Fibroblast of the aortic adventitia (primary cell): ENCODE measurements at regions not wholly inside any gene's neighbourhood (a gene's known extent, or its start where the extent isn't known, plus 50 kb on each side); places are given as distances from the start of the nearest gene placed in this dataset.

Experiments
- DNase-seq: peaks from one replicate; pipeline ENCODE4 v3.0.0-alpha.2; 2010; ENCODE audit warnings: low read depth
- H3K4me3 ChIP-seq: 2 replicates; pipeline ENCODE4 v1.5.1; 2011; ENCODE audit warnings: low read depth, mild to moderate bottlenecking, control low read depth, low read length, moderate library complexity
- TF ChIP-seq, protein P1 (sequence below): IDR thresholded peaks from 2 replicates; pipeline ENCODE4 v1.5.1; 2011; ENCODE audit warnings: mild to moderate bottlenecking, low read length, control low read depth, inconsistent platforms; ENCODE audit not compliant: insufficient read depth

DNA sequence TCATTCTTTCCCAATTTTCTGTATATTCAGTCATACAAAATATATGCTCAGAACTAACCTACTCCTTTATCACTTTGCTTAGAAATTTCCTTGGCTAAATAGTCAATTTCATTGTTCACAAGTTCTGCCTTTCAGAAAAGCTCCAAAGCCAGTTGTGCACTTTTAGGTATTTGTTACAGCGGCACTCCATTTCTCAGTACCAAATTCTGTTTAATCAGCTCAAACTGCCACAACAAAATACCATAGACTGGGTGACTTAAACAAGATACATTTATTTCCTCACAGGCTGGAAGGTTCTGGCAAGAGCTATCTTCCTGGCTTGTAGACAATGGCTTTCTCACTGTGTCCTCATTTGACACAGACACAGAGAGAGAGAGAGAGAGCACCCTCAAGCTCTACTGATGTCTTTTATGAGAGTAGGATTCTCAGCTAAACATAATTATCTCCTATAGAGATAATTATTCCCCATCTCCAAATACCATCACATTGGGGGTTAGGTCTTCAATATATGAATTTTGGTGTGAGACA lies 188.8 kb upstream of the FSTL5 start:
- TF ChIP-seq, protein P1, sequence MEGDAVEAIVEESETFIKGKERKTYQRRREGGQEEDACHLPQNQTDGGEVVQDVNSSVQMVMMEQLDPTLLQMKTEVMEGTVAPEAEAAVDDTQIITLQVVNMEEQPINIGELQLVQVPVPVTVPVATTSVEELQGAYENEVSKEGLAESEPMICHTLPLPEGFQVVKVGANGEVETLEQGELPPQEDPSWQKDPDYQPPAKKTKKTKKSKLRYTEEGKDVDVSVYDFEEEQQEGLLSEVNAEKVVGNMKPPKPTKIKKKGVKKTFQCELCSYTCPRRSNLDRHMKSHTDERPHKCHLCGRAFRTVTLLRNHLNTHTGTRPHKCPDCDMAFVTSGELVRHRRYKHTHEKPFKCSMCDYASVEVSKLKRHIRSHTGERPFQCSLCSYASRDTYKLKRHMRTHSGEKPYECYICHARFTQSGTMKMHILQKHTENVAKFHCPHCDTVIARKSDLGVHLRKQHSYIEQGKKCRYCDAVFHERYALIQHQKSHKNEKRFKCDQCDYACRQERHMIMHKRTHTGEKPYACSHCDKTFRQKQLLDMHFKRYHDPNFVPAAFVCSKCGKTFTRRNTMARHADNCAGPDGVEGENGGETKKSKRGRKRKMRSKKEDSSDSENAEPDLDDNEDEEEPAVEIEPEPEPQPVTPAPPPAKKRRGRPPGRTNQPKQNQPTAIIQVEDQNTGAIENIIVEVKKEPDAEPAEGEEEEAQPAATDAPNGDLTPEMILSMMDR = no peak
- DNase-seq = no peak
- H3K4me3 ChIP-seq = no peak overlapping the region

GRCh38 chr4:162350331-162350730 lies 186.5 kb upstream of the FSTL5 start:
- no peak overlapping the region for H3K4me3 ChIP-seq
- TF ChIP-seq, protein P1 = no peak
- no peak for DNase-seq

- H3K4me3 ChIP-seq = no peak overlapping the region
- TF ChIP-seq, protein P1 = no peak
- DNase-seq = no peak
These were observed 185.6 kb upstream of the FSTL5 start for GRCh38 chr4:162349395-162349794.

- TF ChIP-seq, protein P1 = no peak
- H3K4me3 ChIP-seq = no peak overlapping the region
- no peak for DNase-seq
These were observed 184.0 kb upstream of the FSTL5 start for GRCh38 chr4:162347842-162348213.

DNA sequence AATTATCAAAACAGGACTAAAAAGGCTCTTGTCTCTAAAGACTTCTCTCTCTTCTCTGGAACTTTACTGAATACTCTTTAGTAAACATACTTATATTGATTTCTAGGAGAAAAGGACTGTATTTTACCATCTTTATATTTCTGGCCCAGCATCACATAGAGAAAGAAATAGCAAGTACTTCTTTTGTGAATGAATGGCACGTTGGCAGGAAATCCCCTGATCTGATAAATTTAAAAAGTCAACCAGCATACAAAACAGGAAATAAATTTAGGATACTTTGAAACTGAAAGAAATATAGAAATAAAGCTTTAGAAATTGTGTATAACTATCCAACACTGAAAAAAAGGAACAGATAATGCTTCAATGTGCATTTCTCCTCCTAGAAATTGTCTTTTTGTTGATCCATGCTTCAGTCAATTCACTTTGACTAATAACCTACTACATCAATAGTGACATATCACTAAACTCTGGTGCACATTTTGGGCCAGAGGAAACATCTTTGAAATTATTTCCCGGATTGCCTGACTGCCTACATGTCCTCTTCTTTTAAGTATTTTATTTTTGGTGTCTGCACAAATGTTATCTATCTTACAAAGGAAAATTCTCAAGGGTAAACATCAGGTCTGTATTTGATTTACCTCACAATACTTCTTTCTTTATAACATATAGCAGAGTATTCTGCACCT lies 183.5 kb upstream of the FSTL5 start:
- no peak overlapping the region for H3K4me3 ChIP-seq
- no peak for DNase-seq
- TF ChIP-seq, protein P1 = no peak

DNA sequence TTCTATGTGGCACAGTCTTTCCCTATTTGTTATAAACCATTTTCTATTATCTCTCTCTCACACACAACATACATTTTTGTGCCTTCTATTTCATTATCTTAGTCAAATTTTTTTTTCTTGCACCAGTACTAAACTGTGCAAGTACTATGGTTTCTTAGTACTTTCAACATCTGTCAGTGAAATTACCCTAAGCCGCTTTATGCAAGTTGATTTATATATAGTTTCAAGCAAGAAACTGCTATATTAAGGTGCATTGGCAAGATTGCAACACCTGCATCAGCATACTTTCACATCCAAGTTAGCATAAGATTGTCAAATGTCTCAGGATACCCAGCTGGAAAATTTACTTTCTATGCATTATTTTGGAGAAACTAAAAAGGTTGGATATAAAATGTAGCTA lies 180.2 kb upstream of the FSTL5 start:
- H3K4me3 ChIP-seq = no peak overlapping the region
- DNase-seq = no peak
- TF ChIP-seq, protein P1 = no peak

GRCh38 chr4:162341533-162341932 lies 177.7 kb upstream of the FSTL5 start:
- no peak overlapping the region for H3K4me3 ChIP-seq
- DNase-seq = no peak
- TF ChIP-seq, protein P1 = no peak
